IMR-90 (cell line): ENCODE measurements at regions not wholly inside any gene's neighbourhood (a gene's known extent, or its start where the extent isn't known, plus 50 kb on each side); places are given as distances from the start of the nearest gene placed in this dataset.

Experiments
- ATAC-seq: fragments of 200-7000 bp; cut with Tn5 transposase; 2 replicates; pipeline ENCODE4 v1.9.1; 2020; ENCODE audit warnings: low read depth, mild to moderate bottlenecking, moderate library complexity
- BruUV-seq: library from RNA; stranded (reverse); fragments of 400-500 nt; replicated peaks from 2 replicates; lab custom pipeline; 2021; lab: Mats Ljungman, UMichigan
- CTCF ChIA-PET: fragments of 300-600 bp; formaldehyde crosslinking; extraction: SDS; loops from one replicate; lab custom pipeline; 2021; ENCODE audit warnings: antibody characterized with exemption; lab: Yijun Ruan, JAX
- POLR2A ChIA-PET: fragments of 300-600 bp; sonication (Branson Sonifier 250); formaldehyde crosslinking; loops from one replicate; lab custom pipeline; 2022; ENCODE audit warnings: antibody characterized with exemption; ENCODE audit not compliant: unreplicated experiment; lab: Charles Lee
- DNase-seq: peaks from one replicate; pipeline ENCODE4 v3.0.0; 2013
- H2AFZ ChIP-seq: replicated peaks from 2 replicates; pipeline ENCODE3; 2013; ENCODE audit warnings: low read length, mild to moderate bottlenecking; ENCODE audit not compliant: poor library complexity
- H2AK5ac ChIP-seq: 2 replicates; pipeline ENCODE4 v1.6.1; 2013; ENCODE audit warnings: low read depth, low read length, inconsistent platforms
- H2AK9ac ChIP-seq: replicated peaks from 2 replicates; pipeline ENCODE3; 2013; ENCODE audit warnings: mild to moderate bottlenecking, low read depth, low read length, moderate library complexity; ENCODE audit not compliant: poor library complexity
- H2BK120ac ChIP-seq: 2 replicates; pipeline ENCODE4 v1.6.1; 2013; ENCODE audit warnings: low read depth, low read length, inconsistent platforms
- H2BK15ac ChIP-seq: 3 replicates; pipeline ENCODE4 v1.6.1; 2013; ENCODE audit warnings: low read depth, low read length, inconsistent platforms
- H2BK20ac ChIP-seq: 2 replicates; pipeline ENCODE4 v1.6.1; 2013; ENCODE audit warnings: low read depth, mild to moderate bottlenecking, inconsistent platforms, low read length, moderate library complexity
- H2BK5ac ChIP-seq: 2 replicates; pipeline ENCODE4 v1.6.1; 2013; ENCODE audit warnings: mild to moderate bottlenecking, low read depth, low read length, inconsistent platforms; ENCODE audit not compliant: poor library complexity, severe bottlenecking
- H3K14ac ChIP-seq: replicated peaks from 2 replicates; pipeline ENCODE4 v1.6.1; 2013; ENCODE audit warnings: low read depth, low read length, inconsistent platforms
- H3K18ac ChIP-seq: 2 replicates; pipeline ENCODE4 v1.6.1; 2013; ENCODE audit warnings: low read depth, low read length, control low read depth
- H3K23ac ChIP-seq: 2 replicates; pipeline ENCODE4 v1.6.1; 2013; ENCODE audit warnings: low read depth, low read length, inconsistent platforms
- H3K27ac ChIP-seq: 2 replicates; pipeline ENCODE4 v1.5.1; 2013; ENCODE audit warnings: mild to moderate bottlenecking, control low read depth, low read length; ENCODE audit not compliant: insufficient read depth
- H3K27me3 ChIP-seq: 2 replicates; pipeline ENCODE4 v1.6.1; 2013; ENCODE audit warnings: low read length; ENCODE audit not compliant: control insufficient read depth, insufficient read depth
- H3K36me3 ChIP-seq: 2 replicates; pipeline ENCODE4 v1.6.1; 2013; ENCODE audit warnings: low read length, mixed read lengths; ENCODE audit not compliant: control insufficient read depth, insufficient read depth
- H3K4ac ChIP-seq: 2 replicates; pipeline ENCODE4 v1.6.1; 2013; ENCODE audit warnings: low read depth, low read length, inconsistent platforms
- H3K4me1 ChIP-seq: 2 replicates; pipeline ENCODE4 v1.6.1; 2013; ENCODE audit warnings: low read length, mixed read lengths; ENCODE audit not compliant: control insufficient read depth, insufficient read depth
- H3K4me2 ChIP-seq: 2 replicates; pipeline ENCODE4 v1.6.1; 2013; ENCODE audit warnings: low read depth, mild to moderate bottlenecking, control low read depth, low read length, moderate library complexity
- H3K4me3 ChIP-seq: 2 replicates; pipeline ENCODE4 v1.5.1; 2013; ENCODE audit warnings: low read depth, mild to moderate bottlenecking, control low read depth, low read length, moderate library complexity; ENCODE audit not compliant: insufficient read depth
- H3K56ac ChIP-seq: 2 replicates; pipeline ENCODE4 v1.6.1; 2013; ENCODE audit warnings: low read length, inconsistent platforms; ENCODE audit not compliant: insufficient read depth; ENCODE audit errors: extremely low read depth
- H3K79me1 ChIP-seq, 2 experiments: 2 replicates each; pipeline ENCODE4 v1.6.1; 2013; ENCODE audit warnings: low read length in 2 of 2, inconsistent platforms in 1 of 2, low read depth in 1 of 2
- H3K9ac ChIP-seq: 2 replicates; pipeline ENCODE4 v1.6.1; 2013; ENCODE audit warnings: low read depth, low read length, control low read depth
- H3K9me1 ChIP-seq: 2 replicates; pipeline ENCODE4 v1.6.1; 2013; ENCODE audit warnings: low read length, inconsistent platforms; ENCODE audit not compliant: insufficient read depth
- H3K9me3 ChIP-seq: 2 replicates; pipeline ENCODE4 v1.6.1; 2013; ENCODE audit warnings: low read length; ENCODE audit not compliant: control insufficient read depth, insufficient read depth
- H4K20me1 ChIP-seq: 2 replicates; pipeline ENCODE4 v1.6.1; 2013; ENCODE audit warnings: low read length, inconsistent platforms; ENCODE audit not compliant: insufficient read depth
- H4K5ac ChIP-seq: 2 replicates; pipeline ENCODE4 v1.6.1; 2013; ENCODE audit warnings: mild to moderate bottlenecking, low read depth, low read length, control low read depth
- H4K8ac ChIP-seq, 2 experiments: 2 replicates each; pipeline ENCODE4 v1.6.1; 2013; ENCODE audit warnings: low read depth in 2 of 2, low read length in 2 of 2, control low read depth in 1 of 2, inconsistent platforms in 1 of 2
- H4K91ac ChIP-seq: 2 replicates; pipeline ENCODE4 v1.6.1; 2013; ENCODE audit warnings: low read depth, low read length, inconsistent platforms; ENCODE audit not compliant: insufficient read depth
- BHLHE40 ChIP-seq: fragments of 150-350 bp; IDR thresholded peaks from 2 replicates; pipeline ENCODE4 v1.6.1; 2016; ENCODE audit warnings: mild to moderate bottlenecking, low read depth, low read length
- CEBPB ChIP-seq: IDR thresholded peaks from 2 replicates; pipeline ENCODE4 v1.6.1; 2012; ENCODE audit warnings: low read depth, low read length, improper control_type of control experiment
- CHD1 ChIP-seq: IDR thresholded peaks from 2 replicates; pipeline ENCODE4 v1.6.1; 2012; ENCODE audit warnings: low read depth, low read length, improper control_type of control experiment
- FOS ChIP-seq: fragments of 150-350 bp; IDR thresholded peaks from 2 replicates; pipeline ENCODE4 v1.6.1; 2016; ENCODE audit warnings: low read depth, low read length
- MAFK ChIP-seq: IDR thresholded peaks from 2 replicates; pipeline ENCODE4 v1.6.1; 2012; ENCODE audit warnings: low read depth, low read length, improper control_type of control experiment
- MAZ ChIP-seq: IDR thresholded peaks from 2 replicates; pipeline ENCODE4 v1.6.1; 2012; ENCODE audit warnings: low read depth, mild to moderate bottlenecking, low read length, improper control_type of control experiment, moderate library complexity, borderline replicate concordance
- MXI1 ChIP-seq: IDR thresholded peaks from 2 replicates; pipeline ENCODE4 v1.6.1; 2012; ENCODE audit warnings: low read depth, mild to moderate bottlenecking, low read length, moderate library complexity, borderline replicate concordance
- NFE2L2 ChIP-seq: fragments of 150-350 bp; IDR thresholded peaks from 2 replicates; pipeline ENCODE4 v1.6.1; 2016; ENCODE audit warnings: low read depth, mild to moderate bottlenecking, low read length
- POLR2A ChIP-seq: IDR thresholded peaks from 2 replicates; pipeline ENCODE4 v1.6.1; 2012; ENCODE audit warnings: mild to moderate bottlenecking, low read depth, low read length
- RAD21 ChIP-seq: IDR thresholded peaks from 2 replicates; pipeline ENCODE4 v1.6.1; 2012; ENCODE audit warnings: low read length, improper control_type of control experiment
- RCOR1 ChIP-seq: IDR thresholded peaks from 2 replicates; pipeline ENCODE4 v1.6.1; 2012; ENCODE audit warnings: mild to moderate bottlenecking, low read length, improper control_type of control experiment; ENCODE audit not compliant: insufficient replicate concordance
- RFX5 ChIP-seq: IDR thresholded peaks from 2 replicates; pipeline ENCODE4 v1.8.0; 2012; ENCODE audit warnings: low read depth, mild to moderate bottlenecking, low read length, moderate library complexity
- SMC3 ChIP-seq: fragments of 150-350 bp; IDR thresholded peaks from 2 replicates; pipeline ENCODE4 v1.6.1; 2016; ENCODE audit warnings: low read depth, mild to moderate bottlenecking, antibody characterized with exemption, low read length, moderate library complexity
- WGBS, 2 experiments: methylation state at CpG; one replicate each; pipeline versions ENCODE4 v1.1.5 to v1.1.7; 2013; ENCODE audit warnings: missing lambda C conversion rate in 2 of 2; ENCODE audit not compliant: insufficient read length in 1 of 2; ENCODE audit errors: extremely low coverage in 2 of 2; 5-methylcytosine and 5-hydroxymethylcytosine counted together
- dilution Hi-C: fragments of 300-500 bp; cut with HindIII; formaldehyde crosslinking; loops from one replicate; pipeline ENCODE4 v1.14.3; 2018; ENCODE audit warnings: low sequenced_read_pairs; ENCODE audit not compliant: unreplicated experiment
- in situ Hi-C: fragments of 300-500 bp; cut with MboI; formaldehyde crosslinking; loops from 3 replicates; pipeline ENCODE4 v1.14.3; 2019; ENCODE audit warnings: low sequenced_read_pairs, inconsistent platforms, mixed read lengths
- intact Hi-C: fragments of 100-400 bp; cut with micrococcal nuclease; formaldehyde crosslinking; loops from 2 replicates; pipeline ENCODE4 v1.10.0; 2022
- TF ChIP-seq, protein P1 (sequence below): fragments of 150-350 bp; IDR thresholded peaks from 2 replicates; pipeline ENCODE4 v1.6.1; 2016; ENCODE audit warnings: low read depth, mild to moderate bottlenecking, low read length, moderate library complexity, borderline replicate concordance
- TF ChIP-seq, protein P2 (sequence below): fragments of 150-350 bp; IDR thresholded peaks from 2 replicates; pipeline ENCODE4 v1.6.1; 2017; ENCODE audit warnings: mild to moderate bottlenecking, antibody characterized with exemption, low read length, low read depth

DNA sequence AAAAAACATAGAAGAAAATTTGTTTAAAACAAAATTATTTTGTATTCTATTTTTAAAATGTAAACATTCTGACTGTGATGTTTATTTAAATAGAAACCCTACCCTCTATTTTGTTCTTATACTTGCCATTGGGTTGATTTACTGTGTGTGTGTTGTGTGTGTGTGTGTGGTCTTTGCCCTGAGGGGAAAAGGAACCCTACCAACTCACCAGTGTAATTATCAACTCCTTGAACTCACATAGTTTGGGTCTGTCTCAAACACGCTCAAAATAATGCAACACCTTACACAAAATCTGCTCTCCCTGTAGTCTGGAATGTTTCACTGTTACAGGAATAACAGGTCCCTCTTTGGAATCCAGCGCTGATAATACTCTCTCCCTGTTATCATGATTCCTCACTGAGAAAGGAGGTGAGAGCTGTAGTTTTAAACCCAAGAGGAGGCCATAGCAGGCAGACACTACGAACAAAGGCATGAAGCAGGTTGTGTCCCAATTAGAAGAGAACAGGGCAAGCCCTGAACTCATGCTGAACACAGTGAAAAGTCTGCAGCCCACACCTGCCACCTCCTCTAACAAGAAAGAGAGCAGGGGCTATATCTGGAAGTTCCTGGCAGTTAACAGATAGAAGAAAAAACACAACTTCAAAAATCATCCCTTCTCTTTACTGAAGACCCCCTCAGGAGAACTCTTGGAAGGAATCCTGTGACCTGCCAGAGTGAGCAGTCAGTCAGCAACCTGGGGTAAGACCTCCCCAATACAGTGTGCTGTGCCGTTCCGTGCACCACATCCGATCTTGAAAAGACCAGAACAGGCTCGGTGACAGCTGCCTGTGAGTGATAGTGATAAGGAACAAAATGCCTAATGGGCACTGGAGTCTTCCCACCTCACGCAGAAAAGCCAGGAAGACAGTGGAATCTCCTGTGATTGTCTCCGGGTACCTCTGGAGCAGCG lies 608.1 kb upstream of the ADAMTS16 start (continued):
- no peak for TF ChIP-seq SMC3

DNA sequence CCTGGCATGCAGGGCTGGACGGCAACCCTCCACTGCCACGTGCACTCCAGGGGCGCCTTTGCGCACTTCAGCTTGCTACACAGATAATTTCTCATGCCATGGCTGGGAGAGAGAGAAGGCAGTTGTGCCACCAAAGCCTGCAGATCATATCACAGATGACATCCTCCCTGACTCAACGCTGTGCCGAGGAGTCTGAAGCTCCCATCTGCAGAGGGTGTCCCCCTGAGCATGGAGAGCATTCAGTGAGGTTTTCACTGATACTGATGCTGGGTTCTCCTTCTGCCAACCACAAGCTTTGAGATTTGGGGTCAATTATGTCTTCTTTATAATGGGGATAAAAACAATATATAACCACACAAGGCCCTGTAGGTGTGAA lies 607.4 kb upstream of the ADAMTS16 start:
- no peak overlapping the region for H2BK20ac ChIP-seq
- no peak overlapping the region for H3K4me3 ChIP-seq
- no peak overlapping the region for H3K56ac ChIP-seq
- CTCF ChIA-PET = no interaction called here
- dilution Hi-C loops = no loop called here
- no peak overlapping the region for H2BK120ac ChIP-seq
- no peaks in the 10 kb centered on the region for H3K36me3 ChIP-seq
- H2BK5ac ChIP-seq = no peak overlapping the region
- H3K18ac ChIP-seq = no peak overlapping the region
- peaks cover 33% of the 10 kb centered on the region for H3K9me3 ChIP-seq
- H3K23ac ChIP-seq = no peak overlapping the region
- H4K20me1 ChIP-seq = no peaks in the 10 kb centered on the region
- H3K4ac ChIP-seq = no peak overlapping the region
- H4K5ac ChIP-seq = no peak overlapping the region
- no CpG with 5 or more reads among the region's 6 CpGs for WGBS, 2 experiments
- ATAC-seq (no peak), DNase-seq (no peak)
- no TSS peak for BruUV-seq
- intact Hi-C loops = no loop called here
- no peak overlapping the region for H3K27ac ChIP-seq
- in situ Hi-C loops = no loop called here
- H3K4me1 ChIP-seq = no peaks in the 10 kb centered on the region
- no peaks in the 10 kb centered on the region for H3K27me3 ChIP-seq
- H3K79me1 ChIP-seq = no peaks in the 10 kb centered on the region
- no peak overlapping the region for H2BK15ac ChIP-seq
- no peak overlapping the region for H4K8ac ChIP-seq
- POLR2A ChIA-PET = no interaction called here
- no peak overlapping the region for H2AK5ac ChIP-seq
- no peak overlapping the region for H3K4me2 ChIP-seq
- H4K91ac ChIP-seq = no peak overlapping the region
- no peaks in the 10 kb centered on the region for H3K9me1 ChIP-seq
- no peak overlapping the region for H2AFZ ChIP-seq
- H3K14ac ChIP-seq = no peak overlapping the region
- no peak overlapping the region for H2AK9ac ChIP-seq
- H3K9ac ChIP-seq = no peak overlapping the region
- TF ChIP-seq SMC3 (no peak), MAZ (no peak), BHLHE40 (no peak), RCOR1 (no peak), NFE2L2 (no peak), MXI1 (no peak), CHD1 (no peak), RFX5 (no peak), MAFK (no peak), POLR2A (no peak), CEBPB (no peak), RAD21 (no peak), FOS (no peak)
- TF ChIP-seq, protein P1, sequence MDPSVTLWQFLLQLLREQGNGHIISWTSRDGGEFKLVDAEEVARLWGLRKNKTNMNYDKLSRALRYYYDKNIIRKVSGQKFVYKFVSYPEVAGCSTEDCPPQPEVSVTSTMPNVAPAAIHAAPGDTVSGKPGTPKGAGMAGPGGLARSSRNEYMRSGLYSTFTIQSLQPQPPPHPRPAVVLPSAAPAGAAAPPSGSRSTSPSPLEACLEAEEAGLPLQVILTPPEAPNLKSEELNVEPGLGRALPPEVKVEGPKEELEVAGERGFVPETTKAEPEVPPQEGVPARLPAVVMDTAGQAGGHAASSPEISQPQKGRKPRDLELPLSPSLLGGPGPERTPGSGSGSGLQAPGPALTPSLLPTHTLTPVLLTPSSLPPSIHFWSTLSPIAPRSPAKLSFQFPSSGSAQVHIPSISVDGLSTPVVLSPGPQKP = no peak
- TF ChIP-seq, protein P2, sequence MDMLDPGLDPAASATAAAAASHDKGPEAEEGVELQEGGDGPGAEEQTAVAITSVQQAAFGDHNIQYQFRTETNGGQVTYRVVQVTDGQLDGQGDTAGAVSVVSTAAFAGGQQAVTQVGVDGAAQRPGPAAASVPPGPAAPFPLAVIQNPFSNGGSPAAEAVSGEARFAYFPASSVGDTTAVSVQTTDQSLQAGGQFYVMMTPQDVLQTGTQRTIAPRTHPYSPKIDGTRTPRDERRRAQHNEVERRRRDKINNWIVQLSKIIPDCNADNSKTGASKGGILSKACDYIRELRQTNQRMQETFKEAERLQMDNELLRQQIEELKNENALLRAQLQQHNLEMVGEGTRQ = no peak
